Effector memory CD8-positive, alpha-beta T cell (primary cell): ENCODE measurements at regions not wholly inside any gene's neighbourhood (a gene's known extent, or its start where the extent isn't known, plus 50 kb on each side); places are given as distances from the start of the nearest gene placed in this dataset.
"Not testable (repeated sequence)": the region's sequence is repeated elsewhere in the genome, so short reads cannot be mapped to it uniquely, and the experiment has no call there.

Source experiments
- ATAC-seq: fragments of 150-1000 bp; cut with Tn5 transposase; replicated peaks from 2 replicates; pipeline ENCODE4 v1.10.0; 2021; ENCODE audit warnings: mild to moderate bottlenecking, moderate library complexity
- DNase-seq, 3 experiments: peaks; one replicate each; pipeline ENCODE4 v3.0.0; 2021
- H3K27ac Mint-ChIP-seq, 2 donors: one replicate each; pipeline ENCODE4 v1.8.0; 2022; ENCODE audit warnings: mild to moderate bottlenecking in 2 of 2, mixed read lengths in 2 of 2, moderate library complexity in 2 of 2
- H3K27me3 Mint-ChIP-seq, 2 donors: one replicate each; pipeline ENCODE4 v1.8.0; 2022; ENCODE audit warnings: mixed read lengths in 2 of 2
- H3K36me3 Mint-ChIP-seq: one replicate; pipeline ENCODE4 v1.8.0; 2022; ENCODE audit warnings: mild to moderate bottlenecking, moderate library complexity, mixed read lengths; ENCODE audit not compliant: insufficient read depth
- H3K4me1 Mint-ChIP-seq, 2 donors: one replicate each; pipeline ENCODE4 v1.8.0; 2022; ENCODE audit warnings: low read depth in 2 of 2, mixed read lengths in 2 of 2
- H3K4me3 Mint-ChIP-seq, 2 donors: one replicate each; pipeline ENCODE4 v1.8.0; 2022; ENCODE audit warnings: mild to moderate bottlenecking in 2 of 2, mixed read lengths in 2 of 2, moderate library complexity in 2 of 2
- H3K9me3 Mint-ChIP-seq, 2 donors: one replicate each; pipeline ENCODE4 v1.8.0; 2022; ENCODE audit warnings: mixed read lengths in 2 of 2

- peaks cover 29 to 36% of the 10 kb centered on the region in 2 donors for H3K27me3 Mint-ChIP-seq
- ATAC-seq = peak; percentile 67
Measured at GRCh38 chr15:72844067-72844466, 60.5 kb upstream of the ADPGK start.

GRCh38 chr15:72843340-72843739 lies 59.8 kb upstream of the ADPGK start:
- ATAC-seq, H3K27ac Mint-ChIP-seq, H3K9me3 Mint-ChIP-seq, H3K36me3 Mint-ChIP-seq, DNase-seq, H3K4me3 Mint-ChIP-seq, H3K4me1 Mint-ChIP-seq: not testable (repeated sequence)
- peaks cover 23 to 29% of the 10 kb centered on the region in 2 donors for H3K27me3 Mint-ChIP-seq

More at GRCh38 chr15:72844067-72844466, 60.5 kb upstream of the ADPGK start:
- peaks cover 5 to 6% of the 10 kb centered on the region in 2 donors for H3K4me1 Mint-ChIP-seq
- H3K27ac Mint-ChIP-seq = no peak overlapping the region
- H3K9me3 Mint-ChIP-seq = no peaks in the 10 kb centered on the region
- no peak for DNase-seq
- no peaks in the 10 kb centered on the region for H3K36me3 Mint-ChIP-seq
- H3K4me3 Mint-ChIP-seq = no peak overlapping the region

GRCh38 chr15:72840114-72840513 lies 56.6 kb upstream of the ADPGK start:
- no peak overlapping the region for H3K4me3 Mint-ChIP-seq
- H3K4me1 Mint-ChIP-seq = peaks cover 0 to 10% of the 10 kb centered on the region in 2 donors
- no peak for DNase-seq
- no peaks in the 10 kb centered on the region for H3K36me3 Mint-ChIP-seq
- H3K27me3 Mint-ChIP-seq = peaks cover 14% of the 10 kb centered on the region in 2 donors
- peak; percentile 54 for ATAC-seq
- H3K9me3 Mint-ChIP-seq = no peaks in the 10 kb centered on the region
- H3K27ac Mint-ChIP-seq = no peak overlapping the region

DNA sequence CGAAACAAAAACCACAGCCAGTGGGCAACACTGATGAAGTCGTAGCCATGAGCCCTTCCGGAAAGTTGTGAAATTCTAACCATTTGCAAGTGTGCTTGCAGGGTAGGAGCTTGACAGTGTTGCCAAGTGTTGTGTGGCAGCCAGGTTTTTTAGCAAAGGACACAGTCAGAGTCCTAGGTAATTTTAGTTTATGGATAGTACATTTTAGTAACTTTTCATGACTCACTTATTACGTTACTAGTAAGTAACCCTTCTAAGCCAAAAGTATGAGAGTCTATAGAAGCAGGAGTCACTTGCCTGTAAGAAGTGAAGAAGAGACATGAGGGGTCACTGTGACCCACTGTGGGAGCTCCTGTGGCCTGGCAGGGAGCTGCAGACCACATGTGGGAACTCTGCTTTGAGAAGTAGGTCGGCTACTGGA lies 54.8 kb upstream of the ADPGK start:
- H3K4me3 Mint-ChIP-seq = no peak overlapping the region
- ATAC-seq = no peak
- H3K9me3 Mint-ChIP-seq = no peaks in the 10 kb centered on the region

GRCh38 chr15:72836676-72837330 lies 53.2 kb upstream of the ADPGK start:
- no peak for ATAC-seq

More for the DNA sequence above, 54.8 kb upstream of the ADPGK start:
- Mint-ChIP-seq H3K4me1 (peaks cover 0 to 11% of the 10 kb centered on the region in 2 donors), H3K27me3 (peaks cover 3 to 6% of the 10 kb centered on the region in 2 donors), H3K27ac (no peak overlapping the region), H3K36me3 (no peaks in the 10 kb centered on the region)
- no peak for DNase-seq

DNA sequence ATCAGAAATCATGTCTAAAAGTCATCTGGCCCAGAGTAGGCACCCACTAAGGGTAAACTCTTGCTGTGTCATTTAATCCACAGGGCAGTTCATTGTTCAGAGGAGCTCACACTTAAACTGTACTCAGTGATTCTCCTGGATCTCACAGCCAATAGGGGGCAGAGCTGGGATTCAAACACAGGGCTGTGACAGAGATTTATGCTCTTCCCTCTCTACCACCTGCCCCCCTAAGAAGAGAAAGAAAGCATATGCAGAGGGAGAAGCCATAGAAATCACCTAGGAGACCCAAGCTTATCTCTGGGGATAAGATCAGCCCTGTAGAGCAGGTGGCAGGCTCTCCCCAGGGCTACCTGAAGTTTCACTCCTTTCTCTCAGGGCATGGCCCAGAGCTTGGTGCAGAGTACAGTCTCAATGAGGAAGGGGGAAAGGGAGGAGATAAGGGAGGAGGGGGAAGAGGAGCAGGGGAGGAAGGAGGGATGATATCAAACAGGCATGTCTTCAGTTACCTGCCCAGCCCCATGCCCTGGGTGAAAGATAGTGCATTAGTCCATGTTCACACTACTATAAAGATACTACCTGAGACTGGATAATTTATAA lies 51.8 kb upstream of the ADPGK start:
- Mint-ChIP-seq H3K27me3 (peaks cover 18 to 19% of the 10 kb centered on the region in 2 donors), H3K9me3 (no peaks in the 10 kb centered on the region), H3K36me3 (no peaks in the 10 kb centered on the region), H3K4me3 (no peak overlapping the region), H3K4me1 (peaks cover 0 to 8% of the 10 kb centered on the region in 2 donors), H3K27ac (peak overlapping the region; percentile 21 to 25)
- ATAC-seq (peak; percentile 27), DNase-seq (no peak)

More at GRCh38 chr15:72836676-72837330, 53.2 kb upstream of the ADPGK start:
- peaks cover 0 to 11% of the 10 kb centered on the region in 2 donors for H3K4me1 Mint-ChIP-seq
- H3K27me3 Mint-ChIP-seq = peaks cover 5% of the 10 kb centered on the region in 2 donors
- no peaks in the 10 kb centered on the region for H3K9me3 Mint-ChIP-seq
- H3K36me3 Mint-ChIP-seq = no peaks in the 10 kb centered on the region
- no peak for DNase-seq
- H3K4me3 Mint-ChIP-seq = no peak overlapping the region
- H3K27ac Mint-ChIP-seq = no peak overlapping the region

DNA sequence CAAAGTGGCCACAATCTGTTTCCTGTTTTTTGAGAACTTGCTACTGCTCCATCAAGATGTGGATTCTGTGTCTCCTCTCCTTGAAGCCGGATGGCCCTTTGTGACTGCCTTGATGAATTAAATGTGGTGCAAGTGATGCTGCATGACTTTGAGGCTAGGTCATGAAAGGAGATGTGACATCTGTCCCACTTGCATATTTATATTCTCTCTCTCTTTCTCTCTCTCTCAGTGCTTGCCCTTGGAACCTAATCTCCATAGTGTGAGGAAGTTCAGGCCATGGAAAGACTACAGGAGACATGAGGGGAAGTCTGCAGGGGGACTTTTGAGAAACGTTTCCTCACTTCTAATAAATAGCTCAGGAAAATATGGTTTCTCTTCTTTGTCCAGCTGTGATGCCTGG lies 50.0 kb upstream of the ADPGK start:
- Mint-ChIP-seq H3K27me3 (peaks cover 28% of the 10 kb centered on the region in 2 donors), H3K9me3 (no peaks in the 10 kb centered on the region), H3K36me3 (no peaks in the 10 kb centered on the region), H3K27ac (no peak overlapping the region), H3K4me1 (peaks cover 0 to 7% of the 10 kb centered on the region in 2 donors), H3K4me3 (no peak overlapping the region)
- DNase-seq = no peak
- ATAC-seq = no peak
